ENCODE measurements at regions not wholly inside any gene's neighbourhood (a gene's known extent, or its start where the extent isn't known, plus 50 kb on each side); places are given as distances from the start of the nearest gene placed in this dataset.

DNA sequence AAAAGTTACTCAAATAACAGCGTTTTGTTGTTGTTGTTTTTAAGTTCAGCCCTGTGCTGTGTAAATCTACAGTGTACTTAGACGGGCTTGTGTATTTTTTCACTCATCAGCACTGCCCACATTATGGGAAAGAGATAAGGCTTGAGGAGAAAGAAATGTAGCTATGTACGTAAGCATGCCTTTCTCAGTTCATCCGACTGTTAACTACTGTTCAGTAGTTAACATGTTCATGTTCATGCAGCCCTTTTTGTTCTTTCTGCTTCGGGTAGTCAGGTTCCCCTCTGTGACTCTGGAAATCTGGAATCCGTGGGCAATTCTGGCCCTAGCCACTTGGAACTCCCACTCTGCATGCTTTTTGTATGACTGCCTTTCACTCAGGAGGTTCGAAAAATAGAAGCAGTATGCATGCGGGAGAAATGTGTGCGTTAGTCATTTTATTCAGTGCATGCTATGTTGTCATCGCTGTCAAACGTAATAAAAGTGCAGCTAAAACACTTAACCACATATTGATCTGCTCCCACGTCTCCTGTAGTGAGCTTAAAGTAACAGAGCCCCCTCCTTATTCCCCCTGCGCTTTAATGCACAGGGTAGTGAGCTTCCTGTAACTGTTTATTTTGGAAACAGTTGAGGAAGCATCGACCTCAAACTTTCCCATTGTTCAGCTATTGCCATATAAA, 283.1 kb upstream of the NR2F2 start:
- TF ChIP-seq, protein P1, sequence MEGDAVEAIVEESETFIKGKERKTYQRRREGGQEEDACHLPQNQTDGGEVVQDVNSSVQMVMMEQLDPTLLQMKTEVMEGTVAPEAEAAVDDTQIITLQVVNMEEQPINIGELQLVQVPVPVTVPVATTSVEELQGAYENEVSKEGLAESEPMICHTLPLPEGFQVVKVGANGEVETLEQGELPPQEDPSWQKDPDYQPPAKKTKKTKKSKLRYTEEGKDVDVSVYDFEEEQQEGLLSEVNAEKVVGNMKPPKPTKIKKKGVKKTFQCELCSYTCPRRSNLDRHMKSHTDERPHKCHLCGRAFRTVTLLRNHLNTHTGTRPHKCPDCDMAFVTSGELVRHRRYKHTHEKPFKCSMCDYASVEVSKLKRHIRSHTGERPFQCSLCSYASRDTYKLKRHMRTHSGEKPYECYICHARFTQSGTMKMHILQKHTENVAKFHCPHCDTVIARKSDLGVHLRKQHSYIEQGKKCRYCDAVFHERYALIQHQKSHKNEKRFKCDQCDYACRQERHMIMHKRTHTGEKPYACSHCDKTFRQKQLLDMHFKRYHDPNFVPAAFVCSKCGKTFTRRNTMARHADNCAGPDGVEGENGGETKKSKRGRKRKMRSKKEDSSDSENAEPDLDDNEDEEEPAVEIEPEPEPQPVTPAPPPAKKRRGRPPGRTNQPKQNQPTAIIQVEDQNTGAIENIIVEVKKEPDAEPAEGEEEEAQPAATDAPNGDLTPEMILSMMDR (optimal IDR thresholded peaks at IDR 0.05 in 1 of 3, IDR thresholded peaks at IDR 0.05 in 1 of 3, conservative IDR thresholded peaks at IDR 0.05 in 1 of 3; ENCODE audit: extremely low read depth in 1 of 3, insufficient read depth in 2 of 3, low read length in 3 of 3): no peak
- no peak for TF ChIP-seq EZH2 (IDR thresholded peaks at IDR 0.05; ENCODE audit: low read length)
- FAIRE-seq (no peak), DNase-seq (ENCODE audit: low read depth, low spot score) (no peak)
- Histone ChIP-seq H3K27ac (ENCODE audit: control insufficient read depth, insufficient read depth, low read length) (no peak overlapping the region), H3K9me3 (ENCODE audit: control insufficient read depth, low read depth, low read length) (no peaks in the 10 kb centered on the region), H2AFZ (ENCODE audit: control insufficient read depth, low read length) (no peak overlapping the region), H3K4me1 (ENCODE audit: control insufficient read depth, extremely low read depth, insufficient read depth, low read length) (no peaks in the 10 kb centered on the region), H3K36me3 (ENCODE audit: control insufficient read depth in 2 of 2, extremely low read depth in 1 of 2, insufficient read depth in 2 of 2, low read length in 2 of 2) (no peaks in the 10 kb centered on the region), H4K20me1 (ENCODE audit: control insufficient read depth, extremely low read depth, insufficient read depth, low read length) (no peaks in the 10 kb centered on the region), H3K4me3 (ENCODE audit: control insufficient read depth in 2 of 3, extremely low read depth in 1 of 3, insufficient read depth in 2 of 3, low read depth in 1 of 3, low read length in 3 of 3) (no peak overlapping the region), H3K4me2 (ENCODE audit: control insufficient read depth, extremely low read depth, insufficient read depth, low read depth, low read length) (no peak overlapping the region), H3K79me2 (ENCODE audit: control insufficient read depth, insufficient read depth, low read length) (no peaks in the 10 kb centered on the region), H3K9ac (ENCODE audit: control insufficient read depth, extremely low read depth, insufficient read depth, low read length) (no peak overlapping the region), H3K27me3 (ENCODE audit: control insufficient read depth, extremely low read depth, insufficient read depth, low read length) (no peaks in the 10 kb centered on the region), H3K9me1 (ENCODE audit: control insufficient read depth, extremely low read depth, insufficient read depth, low read length) (no peaks in the 10 kb centered on the region)
- dilution Hi-C loops (cut with MboI; ENCODE audit: extremely low pct_ligation_motif_present, low sequenced_read_pairs): no loop called here

- dilution Hi-C loops (cut with MboI; ENCODE audit: extremely low pct_ligation_motif_present, low sequenced_read_pairs): no loop called here
- no peak for DNase-seq (ENCODE audit: low read depth, low spot score)
- Histone ChIP-seq H3K4me1 (ENCODE audit: control insufficient read depth, extremely low read depth, insufficient read depth, low read length) (peaks cover 2% of the 10 kb centered on the region), H3K9ac (ENCODE audit: control insufficient read depth, extremely low read depth, insufficient read depth, low read length) (no peak overlapping the region), H3K36me3 (ENCODE audit: control insufficient read depth in 2 of 2, extremely low read depth in 1 of 2, insufficient read depth in 2 of 2, low read length in 2 of 2) (no peaks in the 10 kb centered on the region), H3K9me1 (ENCODE audit: control insufficient read depth, extremely low read depth, insufficient read depth, low read length) (no peaks in the 10 kb centered on the region), H3K4me2 (ENCODE audit: control insufficient read depth, extremely low read depth, insufficient read depth, low read depth, low read length) (no peak overlapping the region), H3K9me3 (ENCODE audit: control insufficient read depth, low read depth, low read length) (no peaks in the 10 kb centered on the region), H3K79me2 (ENCODE audit: control insufficient read depth, insufficient read depth, low read length) (no peaks in the 10 kb centered on the region), H3K27ac (ENCODE audit: control insufficient read depth, insufficient read depth, low read length) (no peak overlapping the region), H3K4me3 (ENCODE audit: control insufficient read depth in 2 of 3, extremely low read depth in 1 of 3, insufficient read depth in 2 of 3, low read depth in 1 of 3, low read length in 3 of 3) (no peak overlapping the region), H2AFZ (ENCODE audit: control insufficient read depth, low read length) (no peak overlapping the region), H4K20me1 (ENCODE audit: control insufficient read depth, extremely low read depth, insufficient read depth, low read length) (no peaks in the 10 kb centered on the region), H3K27me3 (ENCODE audit: control insufficient read depth, extremely low read depth, insufficient read depth, low read length) (peaks cover 6% of the 10 kb centered on the region)
- no peak for FAIRE-seq
- TF ChIP-seq EZH2 (IDR thresholded peaks at IDR 0.05; ENCODE audit: low read length): no peak
- TF ChIP-seq, protein P1 (optimal IDR thresholded peaks at IDR 0.05 in 1 of 3, IDR thresholded peaks at IDR 0.05 in 1 of 3, conservative IDR thresholded peaks at IDR 0.05 in 1 of 3; ENCODE audit: extremely low read depth in 1 of 3, insufficient read depth in 2 of 3, low read length in 3 of 3): no peak
Observed at GRCh38 chr15:96049323-96049722, 281.2 kb upstream of the NR2F2 start.

Data from keratinocyte (primary cell).